Endothelial cell of umbilical vein (primary cell): ENCODE measurements at regions not wholly inside any gene's neighbourhood (a gene's known extent, or its start where the extent isn't known, plus 50 kb on each side); places are given as distances from the start of the nearest gene placed in this dataset.

Source experiments
- BruUV-seq: library from RNA; stranded (reverse); fragments of 400-500 nt; replicated peaks from 2 replicates; lab custom pipeline; 2021; lab: Mats Ljungman, UMichigan
- CTCF ChIA-PET: fragments of 300-600, 350-600 bp; sonication (Branson Sonifier 250); formaldehyde crosslinking; loops from one replicate; lab custom pipeline; 2021; ENCODE audit warnings: antibody characterized with exemption, inconsistent platforms; lab: Charles Lee
- POLR2A ChIA-PET: fragments of 300-600, 350-600 bp; sonication (Branson Sonifier 250); formaldehyde crosslinking; loops from one replicate; lab custom pipeline; 2021; ENCODE audit warnings: antibody characterized with exemption, inconsistent platforms; lab: Charles Lee
- DNase-seq: peaks from one replicate; pipeline ENCODE4 v3.0.0-alpha.2; 2011; ENCODE audit warnings: low read depth, low spot score
- FAIRE-seq: peaks from 2 replicates; lab custom pipeline; 2011; peaks lifted over from hg19 to GRCh38; lab: Jason Lieb, UNC
- H2AFZ ChIP-seq: 2 replicates; pipeline ENCODE4 v1.6.0; 2012; ENCODE audit warnings: low read depth, low read length, control low read depth, inconsistent platforms
- H3K27ac ChIP-seq: 2 replicates; pipeline ENCODE4 v1.5.1; 2011; ENCODE audit warnings: low read depth, mild to moderate bottlenecking, control low read depth, low read length, moderate library complexity; ENCODE audit not compliant: insufficient read depth
- H3K27me3 ChIP-seq, 2 experiments: 2 replicates each; pipeline versions ENCODE4 v1.6.0 to v1.6.1; 2011; ENCODE audit warnings: low read length in 2 of 2, mixed read lengths in 1 of 2; ENCODE audit not compliant: control insufficient read depth in 2 of 2, insufficient read depth in 2 of 2
- H3K36me3 ChIP-seq, 2 experiments: 2 replicates in 1 of 2; 3 replicates in 1 of 2; pipeline ENCODE4 v1.5.1; 2011; ENCODE audit warnings: low read length in 2 of 2, mild to moderate bottlenecking in 1 of 2, moderate library complexity in 1 of 2; ENCODE audit not compliant: control insufficient read depth in 2 of 2, insufficient read depth in 2 of 2; ENCODE audit errors: extremely low read depth in 1 of 2
- H3K4me1 ChIP-seq: 3 replicates; pipeline ENCODE4 v1.5.1; 2011; ENCODE audit warnings: mild to moderate bottlenecking, low read length; ENCODE audit not compliant: control insufficient read depth, insufficient read depth; ENCODE audit errors: extremely low read depth
- H3K4me2 ChIP-seq: 2 replicates; pipeline ENCODE4 v1.6.1; 2011; ENCODE audit warnings: low read length, control low read depth, mixed read lengths; ENCODE audit not compliant: insufficient read depth
- H3K4me3 ChIP-seq, 3 experiments: fragments of 200-600 bp in 1 of 3; sonication (generic), shearing (Covaris generic) in 1 of 3; replicated peaks in 1 of 3; 2 replicates each; pipeline ENCODE4 v1.5.1; 2011 to 2016; ENCODE audit warnings: control low read depth in 3 of 3, low read length in 3 of 3, mild to moderate bottlenecking in 2 of 3, inconsistent platforms in 1 of 3, low read depth in 1 of 3, moderate library complexity in 1 of 3; ENCODE audit not compliant: insufficient read depth in 1 of 3
- H3K79me2 ChIP-seq: 2 replicates; pipeline ENCODE4 v1.6.0; 2012; ENCODE audit warnings: low read length, inconsistent platforms; ENCODE audit not compliant: control insufficient read depth, insufficient read depth
- H3K9ac ChIP-seq: replicated peaks from 2 replicates; pipeline ENCODE3; 2011; ENCODE audit warnings: low read length, control low read depth; ENCODE audit not compliant: insufficient read depth; ENCODE audit errors: extremely low read depth
- H3K9me1 ChIP-seq: replicated peaks from 3 replicates; pipeline ENCODE4 v1.6.0; 2011; ENCODE audit warnings: mild to moderate bottlenecking, low read length; ENCODE audit not compliant: control insufficient read depth, insufficient read depth; ENCODE audit errors: extremely low read depth
- H3K9me3 ChIP-seq: replicated peaks from 2 replicates; pipeline ENCODE4 v1.5.1; 2012; ENCODE audit warnings: low read length, inconsistent platforms; ENCODE audit not compliant: control insufficient read depth, insufficient read depth
- H4K20me1 ChIP-seq: replicated peaks from 2 replicates; pipeline ENCODE3; 2011; ENCODE audit warnings: mild to moderate bottlenecking, low read length; ENCODE audit not compliant: control insufficient read depth, insufficient read depth; ENCODE audit errors: extremely low read depth
- CTCF ChIP-seq, 2 donors: IDR thresholded peaks; 1 replicate in 1 of 2; 2 replicates in 1 of 2; pipeline ENCODE4 v1.5.1; 2011; ENCODE audit warnings: low read length in 2 of 2, mild to moderate bottlenecking in 2 of 2, moderate library complexity in 2 of 2, control low read depth in 1 of 2, inconsistent platforms in 1 of 2, low read depth in 1 of 2; ENCODE audit not compliant: insufficient read depth in 1 of 2; ENCODE audit errors: extremely low read depth in 1 of 2
- EZH2 ChIP-seq: IDR thresholded peaks from 2 replicates; pipeline ENCODE4 v1.6.1; 2012; ENCODE audit warnings: borderline replicate concordance, low read depth, mild to moderate bottlenecking, moderate library complexity, low read length, inconsistent platforms; ENCODE audit not compliant: severe bottlenecking
- FOS ChIP-seq: IDR thresholded peaks from 2 replicates; pipeline ENCODE4 v1.6.1; 2011; ENCODE audit warnings: mild to moderate bottlenecking, low read length, moderate library complexity, borderline replicate concordance; ENCODE audit not compliant: insufficient read depth
- GATA2 ChIP-seq: IDR thresholded peaks from 2 replicates; pipeline ENCODE4 v1.7.0; 2011; ENCODE audit warnings: low read depth, mild to moderate bottlenecking, moderate library complexity, mixed read lengths, low read length; ENCODE audit not compliant: insufficient read length, insufficient read depth
- JUN ChIP-seq: IDR thresholded peaks from 2 replicates; pipeline ENCODE4 v1.6.1; 2011; ENCODE audit warnings: borderline replicate concordance, low read depth; ENCODE audit not compliant: insufficient read length, insufficient read depth
- MAX ChIP-seq: IDR thresholded peaks from 2 replicates; pipeline ENCODE4 v1.6.1; 2011; ENCODE audit not compliant: insufficient read depth, insufficient read length
- POLR2A ChIP-seq: IDR thresholded peaks from 2 replicates; pipeline ENCODE4 v1.6.1; 2012; ENCODE audit warnings: low read depth, mild to moderate bottlenecking, control low read depth, low read length
- POLR2AphosphoS5 ChIP-seq: IDR thresholded peaks from 2 replicates; pipeline ENCODE4 v1.6.1; 2012; ENCODE audit warnings: low read depth, mild to moderate bottlenecking, control low read depth, low read length, moderate library complexity; ENCODE audit not compliant: insufficient read depth
- dilution Hi-C: fragments of 300-500 bp; cut with MboI; formaldehyde crosslinking; loops from one replicate; pipeline ENCODE4 v1.15.0; 2019; ENCODE audit warnings: low sequenced_read_pairs; ENCODE audit not compliant: extremely low pct_ligation_motif_present
- intact Hi-C: fragments of 100-400 bp; cut with micrococcal nuclease; formaldehyde crosslinking; loops from one replicate; pipeline ENCODE4 v1.10.0; 2022

GRCh38 chr2:122423934-122424333 is 668.5 kb downstream of the TSN start:
- Histone ChIP-seq H3K27ac (no peak overlapping the region), H3K36me3 (no peaks in the 10 kb centered on the region), H3K4me3 (no peak overlapping the region), H3K4me1 (no peaks in the 10 kb centered on the region), H3K27me3 (no peaks in the 10 kb centered on the region), H3K9me3 (peaks cover 2% of the 10 kb centered on the region), H3K4me2 (no peak overlapping the region), H3K9ac (no peak overlapping the region), H4K20me1 (no peaks in the 10 kb centered on the region), H3K79me2 (no peaks in the 10 kb centered on the region), H3K9me1 (no peaks in the 10 kb centered on the region), H2AFZ (no peak overlapping the region)
- dilution Hi-C loops = no loop called here
- FAIRE-seq = no peak
- DNase-seq = no peak
- TF ChIP-seq POLR2AphosphoS5 = no peak
- TF ChIP-seq POLR2A = no peak
- no peak for TF ChIP-seq MAX
- no peak for TF ChIP-seq EZH2
- no peak for TF ChIP-seq FOS
- no peak for TF ChIP-seq JUN
- no peak for TF ChIP-seq CTCF (IDR thresholded peaks at IDR 0.05; ENCODE audit: extremely low read depth in 1 of 2, insufficient read depth in 1 of 2, low read depth in 1 of 2, low read length in 2 of 2)
- no peak for TF ChIP-seq GATA2
- ChIA-PET POLR2A (no interaction called here), CTCF (no interaction called here)
- intact Hi-C loops = no loop called here
- BruUV-seq = no TSS peak
